Uterus (tissue), 3 donors: ENCODE measurements at regions not wholly inside any gene's neighbourhood (a gene's known extent, or its start where the extent isn't known, plus 50 kb on each side); places are given as distances from the start of the nearest gene placed in this dataset.

Experiments used
- DNase-seq, 2 donors: peaks; one replicate each; pipeline ENCODE4 v3.0.0-alpha.2; 2019 to 2020
- H3K27ac ChIP-seq, 2 donors: fragments of 200-600 bp; sonication (generic); 1 replicate in 1 of 2; 2 replicates in 1 of 2; pipeline ENCODE4 v1.5.1; 2016 to 2018
- H3K27me3 ChIP-seq, 2 donors: fragments of 200-600 bp; sonication (generic); one replicate each; pipeline ENCODE4 v1.5.1; 2018 to 2019; ENCODE audit warnings: control low read depth in 1 of 2
- H3K36me3 ChIP-seq, 2 donors: fragments of 200-600 bp; sonication (generic); one replicate each; pipeline ENCODE4 v1.5.1; 2019; ENCODE audit warnings: control low read depth in 1 of 2
- H3K4me1 ChIP-seq, 2 donors: fragments of 200-600 bp; sonication (generic); one replicate each; pipeline ENCODE4 v1.5.1; 2018 to 2019; ENCODE audit warnings: control low read depth in 1 of 2
- H3K4me3 ChIP-seq, 2 donors: fragments of 200-600 bp; sonication (generic); 1 replicate in 1 of 2; 2 replicates in 1 of 2; pipeline ENCODE4 v1.5.1; 2018 to 2019; ENCODE audit warnings: mild to moderate bottlenecking in 1 of 2
- H3K9me3 ChIP-seq, 2 donors: fragments of 200-600 bp; sonication (generic); one replicate each; pipeline ENCODE4 v1.5.1; 2019; ENCODE audit warnings: control low read depth in 1 of 2
- POLR2A ChIP-seq, 2 donors: fragments of 450-650 bp; IDR thresholded peaks; one replicate each; pipeline ENCODE4 v1.6.1; 2016; ENCODE audit warnings: antibody characterized with exemption in 2 of 2, mild to moderate bottlenecking in 1 of 2, moderate library complexity in 1 of 2
- intact Hi-C: fragments of 100-400 bp; cut with DNase I; formaldehyde crosslinking; loops from one replicate; pipeline ENCODE4 v1.15.1; 2023; ENCODE audit warnings: low total_unique reads
- TF ChIP-seq, protein P1 (sequence below), 4 experiments: fragments of 200-600 bp in 2 of 4; fragments of 450-650 bp in 2 of 4; sonication (generic) in 2 of 4; IDR thresholded peaks; one replicate each; pipeline ENCODE4 v1.5.1; 2016 to 2019; ENCODE audit warnings: antibody characterized with exemption in 4 of 4, mild to moderate bottlenecking in 2 of 4, moderate library complexity in 1 of 4
- donor health status: DM: yes; HTN: yes; CAD: no.

DNA sequence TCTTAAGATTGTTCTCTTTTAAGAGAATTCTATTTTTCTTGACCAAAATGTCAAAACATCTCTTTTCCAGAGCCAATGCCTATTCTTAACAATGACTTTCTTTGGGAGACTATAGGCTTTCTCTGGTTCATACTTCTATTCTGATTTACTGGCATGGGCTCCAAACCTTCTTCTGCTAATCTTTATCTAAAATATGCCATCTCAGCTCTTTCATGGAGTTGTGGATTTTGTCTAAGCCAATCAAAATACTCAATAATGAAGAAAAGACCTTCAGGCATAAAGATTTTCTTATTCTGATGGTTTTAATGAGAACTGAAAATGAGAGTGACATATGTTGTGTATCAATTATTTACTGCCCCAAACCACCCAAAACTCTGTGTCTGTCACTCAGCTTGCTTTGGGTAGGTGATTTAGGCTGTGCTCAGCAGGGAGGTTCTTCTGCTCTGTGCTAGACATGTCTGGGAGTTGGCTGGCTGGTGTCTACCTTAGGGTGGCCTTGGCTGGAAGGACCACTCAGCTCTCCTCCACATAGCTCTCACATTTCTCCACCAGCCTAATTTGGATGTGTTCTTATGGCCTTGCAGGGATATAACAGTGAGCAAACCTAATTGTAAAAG, 270.8 kb downstream of the PRDM2 start:
- no peak for DNase-seq
- TF ChIP-seq, protein P1, sequence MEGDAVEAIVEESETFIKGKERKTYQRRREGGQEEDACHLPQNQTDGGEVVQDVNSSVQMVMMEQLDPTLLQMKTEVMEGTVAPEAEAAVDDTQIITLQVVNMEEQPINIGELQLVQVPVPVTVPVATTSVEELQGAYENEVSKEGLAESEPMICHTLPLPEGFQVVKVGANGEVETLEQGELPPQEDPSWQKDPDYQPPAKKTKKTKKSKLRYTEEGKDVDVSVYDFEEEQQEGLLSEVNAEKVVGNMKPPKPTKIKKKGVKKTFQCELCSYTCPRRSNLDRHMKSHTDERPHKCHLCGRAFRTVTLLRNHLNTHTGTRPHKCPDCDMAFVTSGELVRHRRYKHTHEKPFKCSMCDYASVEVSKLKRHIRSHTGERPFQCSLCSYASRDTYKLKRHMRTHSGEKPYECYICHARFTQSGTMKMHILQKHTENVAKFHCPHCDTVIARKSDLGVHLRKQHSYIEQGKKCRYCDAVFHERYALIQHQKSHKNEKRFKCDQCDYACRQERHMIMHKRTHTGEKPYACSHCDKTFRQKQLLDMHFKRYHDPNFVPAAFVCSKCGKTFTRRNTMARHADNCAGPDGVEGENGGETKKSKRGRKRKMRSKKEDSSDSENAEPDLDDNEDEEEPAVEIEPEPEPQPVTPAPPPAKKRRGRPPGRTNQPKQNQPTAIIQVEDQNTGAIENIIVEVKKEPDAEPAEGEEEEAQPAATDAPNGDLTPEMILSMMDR (IDR thresholded peaks at IDR 0.05) = no peak
- no peak for TF ChIP-seq POLR2A (IDR thresholded peaks at IDR 0.05)
- intact Hi-C loops = no loop called here

DNA sequence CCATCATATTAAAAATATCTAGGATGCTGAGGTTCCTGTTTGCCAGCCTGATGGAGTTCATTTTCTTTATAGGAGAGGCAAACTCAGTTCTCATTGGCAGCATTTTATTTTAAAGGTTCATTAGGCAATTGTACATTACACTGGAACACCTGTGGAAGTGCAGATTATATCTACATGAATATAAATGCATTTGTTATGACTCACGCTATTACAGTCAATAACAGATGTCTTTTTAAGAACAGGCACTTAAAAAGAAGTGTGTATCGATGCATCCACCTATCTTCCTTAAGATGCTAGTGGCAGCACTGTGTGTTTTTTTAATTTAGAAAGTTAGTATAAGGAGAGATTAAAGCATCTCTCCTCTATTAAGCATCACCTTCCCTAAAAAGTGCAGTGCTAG, 276.5 kb downstream of the PRDM2 start:
- intact Hi-C loops = no loop called here

More for the DNA sequence above, 270.8 kb downstream of the PRDM2 start:
- Histone ChIP-seq H3K9me3 (no peaks in the 10 kb centered on the region), H3K36me3 (no peaks in the 10 kb centered on the region), H3K4me3 (no peak overlapping the region), H3K27ac (no peak overlapping the region), H3K4me1 (no peaks in the 10 kb centered on the region), H3K27me3 (no peaks in the 10 kb centered on the region)

DNA sequence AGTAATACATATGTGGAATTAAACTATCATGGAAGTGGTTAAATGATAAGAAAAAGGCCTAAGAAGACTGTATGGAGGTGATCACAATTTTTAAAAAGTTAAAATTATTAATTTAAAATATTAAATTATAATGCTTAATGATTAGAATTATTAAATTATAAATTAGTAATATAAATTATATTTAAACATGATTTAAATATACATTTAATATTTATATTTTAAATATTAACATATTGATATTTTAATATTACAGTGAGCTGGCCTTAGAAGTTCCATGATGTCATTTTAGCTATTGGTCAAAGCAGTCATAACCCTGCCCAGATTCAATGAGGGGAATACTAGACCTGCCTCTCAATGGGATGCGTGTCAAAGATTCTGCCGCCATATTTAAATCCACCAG, 281.2 kb downstream of the PRDM2 start:
- TF ChIP-seq POLR2A (IDR thresholded peaks at IDR 0.05) = no peak
- TF ChIP-seq, protein P1 (IDR thresholded peaks at IDR 0.05) = no peak
- no peaks in the 10 kb centered on the region for H3K4me1 ChIP-seq
- H3K36me3 ChIP-seq = no peaks in the 10 kb centered on the region
- no peaks in the 10 kb centered on the region for H3K9me3 ChIP-seq
- no peak overlapping the region for H3K4me3 ChIP-seq
- no peaks in the 10 kb centered on the region for H3K27me3 ChIP-seq
- no peak for DNase-seq
- no peak overlapping the region for H3K27ac ChIP-seq
- intact Hi-C loops = no loop called here

More for the DNA sequence above, 276.5 kb downstream of the PRDM2 start:
- Histone ChIP-seq H3K36me3 (no peaks in the 10 kb centered on the region), H3K4me3 (no peak overlapping the region), H3K27me3 (no peaks in the 10 kb centered on the region), H3K9me3 (no peaks in the 10 kb centered on the region), H3K4me1 (no peaks in the 10 kb centered on the region), H3K27ac (no peak overlapping the region)
- no peak for TF ChIP-seq POLR2A (IDR thresholded peaks at IDR 0.05)
- TF ChIP-seq, protein P1 (IDR thresholded peaks at IDR 0.05) = no peak
- no peak for DNase-seq

DNA sequence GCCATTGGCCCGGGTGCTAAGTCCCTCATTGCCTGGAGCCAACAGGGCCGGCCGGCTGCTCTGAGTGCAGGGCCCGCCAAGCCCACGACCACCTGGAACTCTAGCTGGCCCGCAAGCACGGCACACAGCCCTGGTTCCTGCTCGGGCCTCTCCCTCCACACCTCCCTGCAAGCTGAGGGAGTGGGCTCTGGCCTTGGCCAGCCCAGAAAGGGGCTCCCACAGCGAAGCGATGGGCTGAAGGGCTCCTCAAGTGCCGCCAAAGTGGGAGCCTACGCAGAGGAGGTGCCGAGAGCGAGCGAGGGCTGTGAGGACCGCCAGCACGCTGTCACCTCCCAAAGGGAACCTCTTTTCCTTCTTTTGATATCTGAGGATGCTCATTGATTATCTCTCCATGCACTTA, 283.4 kb downstream of the PRDM2 start:
- Histone ChIP-seq H3K4me3 (no peak overlapping the region), H3K36me3 (no peaks in the 10 kb centered on the region), H3K27ac (no peak overlapping the region), H3K9me3 (no peaks in the 10 kb centered on the region), H3K27me3 (no peaks in the 10 kb centered on the region), H3K4me1 (no peaks in the 10 kb centered on the region)
- no peak for DNase-seq
- TF ChIP-seq POLR2A (IDR thresholded peaks at IDR 0.05) = no peak
- TF ChIP-seq, protein P1 (IDR thresholded peaks at IDR 0.05) = no peak
- intact Hi-C loops = no loop called here

DNA sequence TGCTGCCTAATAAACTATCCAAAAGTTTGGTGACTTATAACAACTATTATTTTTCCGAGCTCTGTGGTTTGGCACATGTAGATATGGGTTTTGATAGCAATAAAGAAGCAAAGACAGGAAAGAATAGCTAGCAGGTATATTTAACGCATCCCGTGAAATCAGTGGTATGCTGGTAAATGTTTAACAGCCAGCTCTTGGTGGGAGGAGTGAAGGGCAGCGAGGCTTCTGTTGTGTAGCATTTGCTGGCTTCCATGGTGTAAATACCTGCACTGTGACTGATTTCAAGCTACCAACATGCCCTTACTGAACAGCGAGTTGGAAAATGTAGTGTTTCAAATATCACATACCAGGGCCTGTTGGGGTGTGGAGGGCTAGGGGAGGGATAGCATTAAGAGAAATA, 291.0 kb downstream of the PRDM2 start:
- Histone ChIP-seq H3K27ac (no peak overlapping the region), H3K27me3 (no peaks in the 10 kb centered on the region), H3K4me3 (no peak overlapping the region), H3K9me3 (no peaks in the 10 kb centered on the region), H3K4me1 (no peaks in the 10 kb centered on the region), H3K36me3 (no peaks in the 10 kb centered on the region)
- intact Hi-C loops = no loop called here
- no peak for DNase-seq
- TF ChIP-seq, protein P1 (IDR thresholded peaks at IDR 0.05) = no peak
- TF ChIP-seq POLR2A (IDR thresholded peaks at IDR 0.05) = no peak
